HG03521 (cell line): ENCODE measurements at regions not wholly inside any gene's neighbourhood (a gene's known extent, or its start where the extent isn't known, plus 50 kb on each side); places are given as distances from the start of the nearest gene placed in this dataset.
"Not testable (repeated sequence)": the region's sequence is repeated elsewhere in the genome, so short reads cannot be mapped to it uniquely, and the experiment has no call there.

Experiments used
- ATAC-seq: cut with Tn5 transposase; IDR thresholded peaks from one replicate; pipeline ENCODE4 v1.9.1; 2021; ENCODE audit warnings: mild to moderate bottlenecking, moderate library complexity; ENCODE audit not compliant: unreplicated experiment

- no peak for ATAC-seq
These were observed 305.8 kb downstream of the MDFIC start for GRCh38 chr7:115227473-115228235.

GRCh38 chr7:115226410-115226809 is 304.5 kb downstream of the MDFIC start:
- ATAC-seq, result no peak

GRCh38 chr7:115224922-115225321 is 303.0 kb downstream of the MDFIC start:
- ATAC-seq, result no peak

GRCh38 chr7:115223959-115224358 is 302.1 kb downstream of the MDFIC start:
- ATAC-seq, result no peak

- ATAC-seq, result no peak
These were observed 299.6 kb downstream of the MDFIC start for GRCh38 chr7:115221456-115221855.

GRCh38 chr7:115218076-115218475 is 296.2 kb downstream of the MDFIC start:
- ATAC-seq, result no peak

- ATAC-seq, result no peak
These were observed 295.5 kb downstream of the MDFIC start for GRCh38 chr7:115217373-115217772.

GRCh38 chr7:115216652-115217051 is 294.8 kb downstream of the MDFIC start:
- no peak for ATAC-seq

- no peak for ATAC-seq
These were observed 289.3 kb downstream of the MDFIC start for GRCh38 chr7:115211171-115211570.

GRCh38 chr7:115210552-115210951 is 288.7 kb downstream of the MDFIC start:
- no peak for ATAC-seq

- ATAC-seq, result no peak
These were observed 287.0 kb downstream of the MDFIC start for GRCh38 chr7:115208710-115209560.

- not testable (repeated sequence) for ATAC-seq
These were observed 284.5 kb downstream of the MDFIC start for GRCh38 chr7:115206374-115206773.

GRCh38 chr7:115198143-115198542 is 276.2 kb downstream of the MDFIC start:
- no peak for ATAC-seq

- ATAC-seq, result no peak
These were observed 273.3 kb downstream of the MDFIC start for GRCh38 chr7:115195208-115195607.

- no peak for ATAC-seq
These were observed 269.6 kb downstream of the MDFIC start for GRCh38 chr7:115191526-115191925.

- ATAC-seq, result no peak
These were observed 261.6 kb downstream of the MDFIC start for GRCh38 chr7:115183431-115184057.

- no peak for ATAC-seq
These were observed 256.9 kb downstream of the MDFIC start for GRCh38 chr7:115178835-115179234.

- no peak for ATAC-seq
These were observed 255.9 kb downstream of the MDFIC start for GRCh38 chr7:115177823-115178222.

- ATAC-seq, result no peak
These were observed 255.2 kb downstream of the MDFIC start for GRCh38 chr7:115177103-115177502.

- not testable (repeated sequence) for ATAC-seq
These were observed 250.5 kb downstream of the MDFIC start for GRCh38 chr7:115172397-115172796.

GRCh38 chr7:115153769-115154477 is 232.0 kb downstream of the MDFIC start:
- no peak for ATAC-seq
